ENCODE measurements at regions not wholly inside any gene's neighbourhood (a gene's known extent, or its start where the extent isn't known, plus 50 kb on each side); places are given as distances from the start of the nearest gene placed in this dataset.

GRCh38 chr14:22381408-22381760 lies 207.6 kb downstream of the DAD1 start:
- no peaks in the 10 kb centered on the region for H3K4me1 ChIP-seq
- intact Hi-C loops (cut with DNase I) = loop anchor here (5.0 kb wide), 1 partner anchor 59 kb away; no protein-coding TSS in a partner anchor
- no peaks in the 10 kb centered on the region for H3K9me3 ChIP-seq
- no peak for DNase-seq
- H3K36me3 ChIP-seq = no peaks in the 10 kb centered on the region
- WGBS, 2 donors = 59 to 67% methylated on average over 3 of the region's 3 CpGs
- no peak overlapping the region for H3K27ac ChIP-seq
- no peaks in the 10 kb centered on the region for H3K27me3 ChIP-seq
- TF ChIP-seq POLR2A (IDR thresholded peaks at IDR 0.05) (no peak), CTCF (IDR thresholded peaks at IDR 0.05) (no peak)
- H3K4me3 ChIP-seq (replicated peaks in 1 of 3) = no peak overlapping the region

GRCh38 chr14:22380571-22381407 lies 208.2 kb downstream of the DAD1 start:
- no peak for TF ChIP-seq POLR2A (IDR thresholded peaks at IDR 0.05)
- TF ChIP-seq CTCF (IDR thresholded peaks at IDR 0.05) = no peak
- H3K27me3 ChIP-seq = no peaks in the 10 kb centered on the region
- intact Hi-C loops (cut with DNase I) = loop anchor here (5.0 kb wide), 1 partner anchor 58 kb away; no protein-coding TSS in a partner anchor
- H3K36me3 ChIP-seq = no peaks in the 10 kb centered on the region
- H3K4me3 ChIP-seq (replicated peaks in 1 of 3) = no peak overlapping the region
- WGBS, 2 donors = 68 to 80% methylated on average over 5 of the region's 5 CpGs
- no peak for DNase-seq
- no peak overlapping the region for H3K27ac ChIP-seq
- no peaks in the 10 kb centered on the region for H3K9me3 ChIP-seq
- H3K4me1 ChIP-seq = no peaks in the 10 kb centered on the region

- Histone ChIP-seq H3K9me3 (no peaks in the 10 kb centered on the region), H3K27me3 (no peaks in the 10 kb centered on the region), H3K4me1 (no peaks in the 10 kb centered on the region), H3K4me3 (replicated peaks in 1 of 3) (no peak overlapping the region), H3K27ac (no peak overlapping the region), H3K36me3 (no peaks in the 10 kb centered on the region)
- TF ChIP-seq CTCF (IDR thresholded peaks at IDR 0.05) (no peak), POLR2A (IDR thresholded peaks at IDR 0.05) (no peak)
- DNase-seq = no peak
- intact Hi-C loops (cut with DNase I) = loop anchor here (5.0 kb wide), 1 partner anchor 57 kb away; no protein-coding TSS in a partner anchor
Observed at GRCh38 chr14:22379727-22380126, 209.3 kb downstream of the DAD1 start.

GRCh38 chr14:22378181-22378580 lies 210.8 kb downstream of the DAD1 start:
- intact Hi-C loops (cut with DNase I) = no loop called here
- 58 to 60% methylated on average over 2 of the region's 2 CpGs for WGBS, 2 donors

More at GRCh38 chr14:22378181-22378580, 210.8 kb downstream of the DAD1 start:
- TF ChIP-seq POLR2A (IDR thresholded peaks at IDR 0.05) (no peak), CTCF (IDR thresholded peaks at IDR 0.05) (no peak)
- DNase-seq = no peak
- no peaks in the 10 kb centered on the region for H3K27me3 ChIP-seq
- H3K36me3 ChIP-seq = no peaks in the 10 kb centered on the region
- no peaks in the 10 kb centered on the region for H3K9me3 ChIP-seq
- no peak overlapping the region for H3K27ac ChIP-seq
- no peak overlapping the region for H3K4me3 ChIP-seq (replicated peaks in 1 of 3)
- no peaks in the 10 kb centered on the region for H3K4me1 ChIP-seq
